ENCODE measurements at regions not wholly inside any gene's neighbourhood (a gene's known extent, or its start where the extent isn't known, plus 50 kb on each side); places are given as distances from the start of the nearest gene placed in this dataset.

- Histone ChIP-seq H3K9me3 (no peaks in the 10 kb centered on the region), H3K27ac (no peak overlapping the region), H3K27me3 (no peaks in the 10 kb centered on the region), H3K36me3 (no peaks in the 10 kb centered on the region), H3K4me3 (no peak overlapping the region), H3K4me1 (no peaks in the 10 kb centered on the region)
- intact Hi-C loops (cut with DNase I; ENCODE audit: low total_unique reads), result no loop called here
- DNase-seq, result no peak
- TF ChIP-seq, protein P1, sequence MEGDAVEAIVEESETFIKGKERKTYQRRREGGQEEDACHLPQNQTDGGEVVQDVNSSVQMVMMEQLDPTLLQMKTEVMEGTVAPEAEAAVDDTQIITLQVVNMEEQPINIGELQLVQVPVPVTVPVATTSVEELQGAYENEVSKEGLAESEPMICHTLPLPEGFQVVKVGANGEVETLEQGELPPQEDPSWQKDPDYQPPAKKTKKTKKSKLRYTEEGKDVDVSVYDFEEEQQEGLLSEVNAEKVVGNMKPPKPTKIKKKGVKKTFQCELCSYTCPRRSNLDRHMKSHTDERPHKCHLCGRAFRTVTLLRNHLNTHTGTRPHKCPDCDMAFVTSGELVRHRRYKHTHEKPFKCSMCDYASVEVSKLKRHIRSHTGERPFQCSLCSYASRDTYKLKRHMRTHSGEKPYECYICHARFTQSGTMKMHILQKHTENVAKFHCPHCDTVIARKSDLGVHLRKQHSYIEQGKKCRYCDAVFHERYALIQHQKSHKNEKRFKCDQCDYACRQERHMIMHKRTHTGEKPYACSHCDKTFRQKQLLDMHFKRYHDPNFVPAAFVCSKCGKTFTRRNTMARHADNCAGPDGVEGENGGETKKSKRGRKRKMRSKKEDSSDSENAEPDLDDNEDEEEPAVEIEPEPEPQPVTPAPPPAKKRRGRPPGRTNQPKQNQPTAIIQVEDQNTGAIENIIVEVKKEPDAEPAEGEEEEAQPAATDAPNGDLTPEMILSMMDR (IDR thresholded peaks at IDR 0.05), result no peak
Observed at GRCh38 chr15:94740469-94740868, 509.1 kb downstream of the MCTP2 start.

DNA sequence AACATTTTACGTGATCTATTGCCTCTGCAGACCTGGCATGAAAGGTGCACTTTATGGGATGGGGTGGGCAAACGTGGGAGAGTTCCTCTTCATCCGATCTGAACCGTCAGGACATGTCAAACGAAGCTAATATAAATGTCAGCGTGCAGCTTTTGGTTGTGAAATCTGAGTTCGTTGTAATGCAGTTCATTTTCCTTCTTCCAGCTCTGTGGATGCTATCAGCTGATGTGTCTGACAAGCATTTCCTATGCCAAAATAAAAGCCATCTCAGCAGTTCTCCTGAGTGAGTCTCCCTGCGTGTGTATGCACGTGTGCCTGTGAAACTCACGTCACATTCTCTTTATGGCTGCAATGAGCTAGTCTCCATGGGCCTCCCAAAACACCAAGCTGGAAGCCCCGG lies 512.3 kb downstream of the MCTP2 start:
- no peak overlapping the region for H3K27ac ChIP-seq
- H3K27me3 ChIP-seq, result no peaks in the 10 kb centered on the region
- TF ChIP-seq, protein P1 (IDR thresholded peaks at IDR 0.05), result no peak
- no peaks in the 10 kb centered on the region for H3K4me1 ChIP-seq
- intact Hi-C loops (cut with DNase I; ENCODE audit: low total_unique reads), result no loop called here
- H3K9me3 ChIP-seq, result no peaks in the 10 kb centered on the region
- no peak for DNase-seq
- H3K4me3 ChIP-seq, result no peak overlapping the region
- H3K36me3 ChIP-seq, result no peaks in the 10 kb centered on the region

DNA sequence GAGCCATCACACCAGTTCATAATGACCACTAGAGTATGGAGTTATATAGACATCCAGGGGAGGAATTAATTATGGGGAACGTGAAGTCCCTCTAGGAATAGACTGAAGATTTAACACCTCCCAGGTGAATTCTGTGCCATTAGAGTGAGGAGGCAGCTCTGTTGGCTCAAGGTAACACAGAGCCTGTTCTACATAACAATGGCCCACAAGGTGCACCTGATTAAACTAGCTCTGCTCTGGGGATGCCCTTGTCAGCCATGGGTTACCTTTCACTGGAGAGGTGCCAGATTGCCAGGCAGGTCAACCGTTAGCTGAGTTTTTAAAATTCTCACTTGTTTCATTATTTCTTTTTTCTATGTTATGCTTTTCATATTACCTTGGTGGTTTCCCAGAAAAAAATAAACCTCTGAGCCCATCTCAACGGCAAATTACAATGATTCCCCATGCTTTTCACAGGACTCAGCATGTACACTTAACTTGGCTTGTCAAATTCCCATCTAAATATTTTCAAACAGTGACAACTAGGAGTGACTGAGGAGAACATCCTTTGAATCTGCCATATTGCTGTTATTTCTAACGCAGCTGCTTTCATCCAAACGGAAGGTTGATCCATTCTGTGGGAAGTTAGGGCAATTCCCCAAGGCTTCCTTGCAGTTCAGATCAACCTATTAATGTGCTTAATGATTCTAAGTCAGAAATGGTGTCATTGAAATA lies 512.9 kb downstream of the MCTP2 start:
- H3K36me3 ChIP-seq, result no peaks in the 10 kb centered on the region
- H3K27ac ChIP-seq, result no peak overlapping the region
- TF ChIP-seq, protein P1 (IDR thresholded peaks at IDR 0.05), result no peak
- no peaks in the 10 kb centered on the region for H3K27me3 ChIP-seq
- H3K4me3 ChIP-seq, result no peak overlapping the region
- H3K4me1 ChIP-seq, result no peaks in the 10 kb centered on the region
- intact Hi-C loops (cut with DNase I; ENCODE audit: low total_unique reads), result no loop called here
- no peak for DNase-seq
- no peaks in the 10 kb centered on the region for H3K9me3 ChIP-seq

DNA sequence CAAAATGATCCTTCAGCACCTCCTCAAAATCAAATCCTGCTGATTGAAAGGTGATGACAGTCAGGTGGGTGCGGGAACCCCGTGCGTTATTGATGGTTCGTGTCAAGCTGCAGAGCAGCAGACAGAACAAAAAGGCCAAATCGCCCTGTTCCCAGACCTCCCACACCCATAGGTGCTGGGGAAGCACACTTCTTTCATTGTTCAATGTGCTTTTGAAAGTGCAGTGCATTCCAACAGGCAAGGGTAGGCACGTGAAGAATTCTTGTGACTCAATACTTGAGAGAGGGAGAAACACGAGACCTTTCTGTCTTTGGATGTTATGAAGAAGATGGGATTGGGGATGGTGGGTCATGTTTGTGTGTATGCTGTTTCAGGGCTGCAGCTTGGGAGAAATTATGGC lies 514.0 kb downstream of the MCTP2 start:
- Histone ChIP-seq H3K27me3 (no peaks in the 10 kb centered on the region), H3K4me3 (no peak overlapping the region), H3K9me3 (no peaks in the 10 kb centered on the region), H3K27ac (no peak overlapping the region), H3K4me1 (no peaks in the 10 kb centered on the region), H3K36me3 (no peaks in the 10 kb centered on the region)
- intact Hi-C loops (cut with DNase I; ENCODE audit: low total_unique reads), result no loop called here
- DNase-seq, result no peak
- TF ChIP-seq, protein P1 (IDR thresholded peaks at IDR 0.05), result no peak

DNA sequence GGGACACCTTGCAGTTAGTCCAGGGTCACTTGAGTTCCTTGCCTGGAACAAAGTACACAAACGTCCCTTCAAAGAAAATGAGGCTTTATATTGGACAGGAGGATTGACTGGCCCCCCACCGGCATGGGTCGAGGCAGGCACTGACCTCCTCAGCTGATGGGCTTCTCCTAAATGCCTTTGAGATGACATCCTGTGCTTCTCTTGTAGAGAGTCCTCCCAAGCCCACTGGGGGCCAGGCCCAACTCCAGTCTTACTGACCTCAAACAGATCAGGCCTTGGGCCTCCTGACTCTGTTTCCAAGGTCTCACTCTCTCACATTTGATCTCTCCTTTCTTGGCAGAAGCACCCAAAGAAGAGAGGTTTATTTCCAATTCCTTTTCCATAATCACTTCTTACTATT lies 516.1 kb downstream of the MCTP2 start:
- intact Hi-C loops (cut with DNase I; ENCODE audit: low total_unique reads), result no loop called here
- no peak overlapping the region for H3K27ac ChIP-seq
- no peak for DNase-seq
- H3K27me3 ChIP-seq, result no peaks in the 10 kb centered on the region
- no peaks in the 10 kb centered on the region for H3K9me3 ChIP-seq
- H3K4me1 ChIP-seq, result no peaks in the 10 kb centered on the region
- H3K36me3 ChIP-seq, result no peaks in the 10 kb centered on the region
- no peak overlapping the region for H3K4me3 ChIP-seq
- TF ChIP-seq, protein P1 (IDR thresholded peaks at IDR 0.05), result no peak
